Transverse colon (tissue), 3 donors: ENCODE measurements at regions not wholly inside any gene's neighbourhood (a gene's known extent, or its start where the extent isn't known, plus 50 kb on each side); places are given as distances from the start of the nearest gene placed in this dataset.

ENCODE experiments used
- EP300 ChIP-seq: sonication (generic); formaldehyde crosslinking; IDR thresholded peaks from one replicate; pipeline ENCODE4 v1.6.1; 2017; ENCODE audit warnings: antibody characterized with exemption, low read depth
- TF ChIP-seq, protein P1 (sequence below), 5 experiments: fragments of 200-600 bp in 3 of 5; fragments of 450-650 bp in 2 of 5; sonication (generic) in 3 of 5; IDR thresholded peaks; 1 replicate in 2 of 5; 2 replicates in 3 of 5; pipeline ENCODE4 v1.5.1; 2016 to 2017; ENCODE audit warnings: antibody characterized with exemption in 5 of 5, inconsistent platforms in 3 of 5, mild to moderate bottlenecking in 2 of 5, moderate library complexity in 1 of 5

DNA sequence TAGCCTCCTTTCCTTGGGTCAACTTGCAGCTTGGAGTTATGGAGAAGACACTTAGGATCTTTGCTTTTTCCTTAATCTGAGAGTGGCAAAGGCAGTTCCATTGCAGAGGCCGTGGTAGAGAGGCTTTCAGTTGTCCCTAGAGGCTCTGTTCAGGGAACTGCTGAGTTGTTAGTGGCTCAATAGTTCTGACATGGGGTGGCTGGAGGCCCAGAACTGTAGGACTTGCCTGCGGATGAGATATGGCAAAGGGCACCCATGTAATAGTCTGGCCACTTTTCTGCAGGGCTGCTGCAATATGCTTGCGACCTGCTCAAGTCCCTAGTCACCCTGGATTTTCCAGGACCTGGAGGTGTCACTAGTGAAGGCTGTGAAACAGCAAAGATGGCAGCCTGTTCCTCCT lies 99.9 kb downstream of the CLDN1 start:
- TF ChIP-seq, protein P1, sequence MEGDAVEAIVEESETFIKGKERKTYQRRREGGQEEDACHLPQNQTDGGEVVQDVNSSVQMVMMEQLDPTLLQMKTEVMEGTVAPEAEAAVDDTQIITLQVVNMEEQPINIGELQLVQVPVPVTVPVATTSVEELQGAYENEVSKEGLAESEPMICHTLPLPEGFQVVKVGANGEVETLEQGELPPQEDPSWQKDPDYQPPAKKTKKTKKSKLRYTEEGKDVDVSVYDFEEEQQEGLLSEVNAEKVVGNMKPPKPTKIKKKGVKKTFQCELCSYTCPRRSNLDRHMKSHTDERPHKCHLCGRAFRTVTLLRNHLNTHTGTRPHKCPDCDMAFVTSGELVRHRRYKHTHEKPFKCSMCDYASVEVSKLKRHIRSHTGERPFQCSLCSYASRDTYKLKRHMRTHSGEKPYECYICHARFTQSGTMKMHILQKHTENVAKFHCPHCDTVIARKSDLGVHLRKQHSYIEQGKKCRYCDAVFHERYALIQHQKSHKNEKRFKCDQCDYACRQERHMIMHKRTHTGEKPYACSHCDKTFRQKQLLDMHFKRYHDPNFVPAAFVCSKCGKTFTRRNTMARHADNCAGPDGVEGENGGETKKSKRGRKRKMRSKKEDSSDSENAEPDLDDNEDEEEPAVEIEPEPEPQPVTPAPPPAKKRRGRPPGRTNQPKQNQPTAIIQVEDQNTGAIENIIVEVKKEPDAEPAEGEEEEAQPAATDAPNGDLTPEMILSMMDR (IDR thresholded peaks at IDR 0.05): no peak
- TF ChIP-seq EP300: no peak
